HG03342 (cell line): ENCODE measurements at regions not wholly inside any gene's neighbourhood (a gene's known extent, or its start where the extent isn't known, plus 50 kb on each side); places are given as distances from the start of the nearest gene placed in this dataset.
"Not testable (repeated sequence)": the region's sequence is repeated elsewhere in the genome, so short reads cannot be mapped to it uniquely, and the experiment has no call there.

Experiments used
- ATAC-seq: cut with Tn5 transposase; IDR thresholded peaks from one replicate; pipeline ENCODE4 v1.9.1; 2021; ENCODE audit warnings: mild to moderate bottlenecking, moderate library complexity; ENCODE audit not compliant: unreplicated experiment

- no peak for ATAC-seq
These were observed 181.6 kb upstream of the SOX14 start for GRCh38 chr3:137582484-137582883.

DNA sequence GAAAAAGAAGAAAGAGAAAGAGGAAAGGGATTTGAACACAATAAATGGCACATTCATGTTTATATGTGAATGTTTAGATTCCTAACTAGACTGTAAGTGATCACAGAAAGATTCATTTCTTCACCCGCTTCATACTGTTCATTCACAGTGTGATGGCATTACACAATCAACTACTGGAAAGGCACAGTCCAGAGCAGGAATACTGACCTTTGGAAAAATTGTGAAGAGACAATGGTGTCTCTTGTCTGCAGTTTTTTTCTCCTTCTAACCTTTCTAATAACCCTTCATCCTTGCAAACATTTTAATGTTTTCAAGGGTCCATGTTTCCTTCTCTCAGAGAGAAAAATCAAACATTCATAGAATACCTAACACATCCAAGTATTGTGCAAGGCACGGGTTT lies 180.9 kb upstream of the SOX14 start:
- no peak for ATAC-seq

GRCh38 chr3:137588871-137589270 lies 175.2 kb upstream of the SOX14 start:
- no peak for ATAC-seq

DNA sequence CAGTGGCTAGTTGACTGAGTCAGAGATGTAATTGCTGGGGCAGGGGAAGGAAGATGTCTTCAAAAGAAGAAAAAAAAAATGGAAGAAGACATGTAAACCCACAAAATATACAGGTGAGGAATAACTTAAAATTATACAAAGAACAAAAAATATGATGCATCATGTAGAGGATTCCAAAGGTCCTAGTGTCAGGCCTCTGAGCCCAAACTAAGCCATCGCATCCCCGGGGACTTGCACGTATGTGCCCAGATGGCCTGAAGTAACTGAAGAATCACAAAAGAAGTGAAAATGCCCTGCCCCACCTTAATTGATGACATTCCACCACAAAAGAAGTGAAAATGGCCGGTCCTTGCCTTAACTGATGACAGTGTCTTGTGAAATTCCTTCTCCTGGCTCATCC lies 168.7 kb upstream of the SOX14 start:
- not testable (repeated sequence) for ATAC-seq

DNA sequence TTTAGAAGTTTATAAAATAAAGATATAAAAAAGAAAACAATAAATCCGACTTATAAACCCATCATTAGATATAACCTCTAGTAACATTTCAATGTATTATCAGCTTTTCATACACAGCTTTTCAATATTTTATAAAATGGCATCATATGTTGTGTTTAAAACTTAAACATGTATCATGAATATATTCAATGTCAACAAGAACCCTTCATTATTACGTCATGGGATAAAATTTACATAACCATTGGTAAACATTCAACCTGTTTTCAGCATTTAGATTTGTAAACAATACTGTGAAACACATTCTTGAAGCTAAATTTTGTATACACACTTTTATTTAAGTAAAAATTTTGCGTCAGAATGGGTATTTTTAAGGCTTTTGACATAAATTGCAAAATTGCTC lies 153.4 kb upstream of the SOX14 start:
- ATAC-seq, result no peak

DNA sequence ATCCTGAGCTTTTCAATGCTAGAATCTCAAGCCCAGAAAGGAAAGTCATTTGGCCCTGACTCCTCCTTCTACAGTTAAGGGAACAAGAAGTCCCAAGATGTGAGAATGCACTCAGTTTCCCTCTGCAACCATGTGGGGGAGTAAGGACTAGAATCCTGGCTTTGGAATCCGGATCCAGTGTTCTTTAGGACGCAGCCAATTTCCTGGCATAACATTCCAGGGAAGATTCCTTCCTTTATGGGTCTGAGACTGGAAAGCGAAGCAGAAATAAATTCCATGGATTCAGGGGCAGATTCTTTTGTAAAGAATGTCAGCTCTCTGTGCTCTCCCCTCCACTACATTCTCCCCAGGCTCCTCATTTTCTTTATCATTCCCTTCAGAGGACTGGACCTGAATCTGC lies 151.8 kb upstream of the SOX14 start:
- no peak for ATAC-seq

- ATAC-seq, result no peak
These were observed 148.3 kb upstream of the SOX14 start for GRCh38 chr3:137615659-137616418.

DNA sequence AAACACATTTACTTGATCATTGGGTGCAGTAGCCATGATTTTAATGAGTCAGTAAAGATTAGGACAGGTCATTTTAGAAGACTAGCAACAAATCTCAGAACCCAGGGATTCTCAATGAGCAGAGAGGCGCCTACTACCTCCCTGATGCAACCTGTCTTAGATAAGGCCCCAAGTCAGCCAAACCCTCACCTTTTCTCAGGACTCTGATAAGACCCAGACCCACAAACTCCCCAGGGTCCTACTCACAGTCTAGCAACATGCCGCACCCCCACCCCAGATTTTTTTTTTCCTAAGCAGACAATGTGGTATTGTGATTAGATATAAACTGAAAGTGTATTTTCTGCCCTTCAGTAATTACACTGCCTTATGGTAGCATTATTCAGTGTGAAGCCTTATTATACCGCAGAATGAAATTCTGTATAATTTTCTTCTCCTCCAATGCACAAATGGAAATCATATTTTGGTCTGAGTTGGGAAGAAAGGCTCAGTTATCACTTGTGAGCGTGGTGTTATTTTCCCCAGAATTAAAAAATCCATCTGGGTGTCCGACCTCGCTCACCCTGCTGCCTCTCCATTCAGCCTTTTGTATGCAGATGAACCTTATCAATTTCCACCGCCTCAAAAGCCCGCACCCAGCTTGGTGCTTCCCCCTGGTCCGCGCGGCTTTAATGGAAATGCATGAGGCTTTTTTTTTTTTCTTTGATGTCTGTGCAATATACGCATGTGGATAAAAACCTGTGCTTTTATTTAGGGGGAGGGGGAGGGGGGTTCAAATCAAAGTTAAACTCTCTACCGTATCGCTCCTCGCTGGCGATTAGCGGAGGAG lies 122.0 kb upstream of the SOX14 start:
- ATAC-seq, result no peak

DNA sequence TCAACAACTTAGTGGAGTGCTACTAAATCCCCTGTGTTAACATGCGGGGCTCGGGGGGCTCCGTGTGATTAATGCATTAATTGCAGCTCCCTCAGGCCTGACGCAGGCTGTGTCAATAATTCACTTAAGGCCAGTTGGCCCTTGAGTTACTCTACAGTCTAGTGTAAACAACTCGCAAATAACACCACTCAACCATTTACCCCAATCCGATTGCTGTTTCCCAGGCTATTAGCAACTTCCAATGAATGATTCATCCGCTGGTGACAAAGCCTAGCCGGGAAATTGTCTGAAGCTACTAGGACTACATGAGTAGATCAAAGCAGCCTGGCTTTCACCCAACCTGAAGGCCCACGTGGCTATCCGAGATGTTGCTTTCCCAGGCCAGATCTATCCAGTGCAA lies 121.3 kb upstream of the SOX14 start:
- ATAC-seq, result no peak

DNA sequence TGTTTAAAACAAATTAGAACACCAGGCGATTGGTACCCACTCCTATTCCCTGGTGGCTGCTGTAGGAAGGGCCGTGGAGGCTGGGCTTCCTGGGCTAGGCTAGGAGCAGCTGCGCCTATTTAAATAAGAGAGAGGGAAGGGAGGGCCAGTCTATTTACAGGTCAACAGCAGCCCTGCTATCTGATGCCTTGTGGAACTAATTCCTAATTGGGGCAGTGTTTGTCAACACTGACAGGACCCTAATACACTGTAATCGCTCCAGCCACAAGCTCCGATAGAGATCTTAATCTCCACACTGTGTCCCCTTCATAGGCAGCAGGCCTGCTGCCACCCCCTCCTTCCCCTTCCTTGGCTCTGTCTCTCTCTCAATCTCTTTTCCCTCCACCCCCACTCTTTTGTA lies 116.9 kb upstream of the SOX14 start:
- ATAC-seq, result no peak

- ATAC-seq, result no peak
These were observed 94.5 kb upstream of the SOX14 start for GRCh38 chr3:137669519-137670060.

- ATAC-seq, result no peak
These were observed 76.8 kb upstream of the SOX14 start for GRCh38 chr3:137687181-137687879.

- ATAC-seq, result no peak
These were observed 71.2 kb upstream of the SOX14 start for GRCh38 chr3:137692803-137693431.

GRCh38 chr3:137693791-137694190 lies 70.3 kb upstream of the SOX14 start:
- ATAC-seq, result no peak

GRCh38 chr3:137694836-137695235 lies 69.3 kb upstream of the SOX14 start:
- ATAC-seq, result no peak

DNA sequence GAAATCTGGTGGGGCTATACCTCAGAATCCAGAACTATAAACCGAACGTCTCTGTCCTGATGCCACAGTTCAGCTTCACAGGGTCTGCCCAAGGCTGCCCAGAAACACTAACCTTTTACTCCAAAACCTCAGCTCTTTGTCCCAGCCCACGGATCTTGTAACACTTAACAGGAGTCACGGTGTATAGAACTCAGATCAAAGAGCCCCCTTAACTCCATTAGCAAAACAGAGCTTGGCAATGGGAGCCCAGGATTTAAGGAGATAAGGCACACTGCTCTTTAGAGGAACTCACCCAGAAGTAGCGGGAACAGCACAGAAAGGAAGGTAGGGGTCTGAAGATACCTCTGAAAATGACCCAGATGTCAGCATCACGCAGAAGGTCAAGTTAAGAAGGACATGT lies 68.8 kb upstream of the SOX14 start:
- ATAC-seq, result no peak

GRCh38 chr3:137709011-137709601 lies 55.0 kb upstream of the SOX14 start:
- no peak for ATAC-seq

GRCh38 chr3:137713965-137714364 lies 50.1 kb upstream of the SOX14 start:
- not testable (repeated sequence) for ATAC-seq
